ENCODE measurements at regions not wholly inside any gene's neighbourhood (a gene's known extent, or its start where the extent isn't known, plus 50 kb on each side); places are given as distances from the start of the nearest gene placed in this dataset.

- no CpG with 5 or more reads among the region's 5 CpGs for WGBS (ENCODE audit: insufficient coverage, insufficient read length)
- no peaks in the 10 kb centered on the region for H3K9me3 ChIP-seq (ENCODE audit: control insufficient read depth, insufficient read depth, low read length)
- H3K27ac ChIP-seq (ENCODE audit: low read length): no peak overlapping the region
- H3K4me3 ChIP-seq (ENCODE audit: low read length): no peak overlapping the region
- DNase-seq (ENCODE audit: low read depth, low spot score): no peak
- H3K27me3 ChIP-seq (ENCODE audit: control insufficient read depth, insufficient read depth, low read length): no peaks in the 10 kb centered on the region
- no peaks in the 10 kb centered on the region for H3K36me3 ChIP-seq (ENCODE audit: control insufficient read depth, insufficient read depth, low read length)
- no peaks in the 10 kb centered on the region for H3K4me1 ChIP-seq (ENCODE audit: control insufficient read depth, insufficient read depth, low read length)
These were observed 688.9 kb upstream of the ID2 start for GRCh38 chr2:7992612-7993602.

GRCh38 chr2:7994397-7994951, 687.4 kb upstream of the ID2 start:
- Histone ChIP-seq H3K4me3 (ENCODE audit: low read length) (no peak overlapping the region), H3K4me1 (ENCODE audit: control insufficient read depth, insufficient read depth, low read length) (no peaks in the 10 kb centered on the region), H3K9me3 (ENCODE audit: control insufficient read depth, insufficient read depth, low read length) (no peaks in the 10 kb centered on the region), H3K27ac (ENCODE audit: low read length) (no peak overlapping the region), H3K36me3 (ENCODE audit: control insufficient read depth, insufficient read depth, low read length) (no peaks in the 10 kb centered on the region), H3K27me3 (ENCODE audit: control insufficient read depth, insufficient read depth, low read length) (no peaks in the 10 kb centered on the region)
- no peak for DNase-seq (ENCODE audit: low read depth, low spot score)
- no CpG with 5 or more reads among the region's 6 CpGs for WGBS (ENCODE audit: insufficient coverage, insufficient read length)

- H3K4me3 ChIP-seq (ENCODE audit: low read length): no peak overlapping the region
- H3K27me3 ChIP-seq (ENCODE audit: control insufficient read depth, insufficient read depth, low read length): no peaks in the 10 kb centered on the region
- H3K36me3 ChIP-seq (ENCODE audit: control insufficient read depth, insufficient read depth, low read length): no peaks in the 10 kb centered on the region
- no peak for DNase-seq (ENCODE audit: low read depth, low spot score)
- no peak overlapping the region for H3K27ac ChIP-seq (ENCODE audit: low read length)
- no peaks in the 10 kb centered on the region for H3K4me1 ChIP-seq (ENCODE audit: control insufficient read depth, insufficient read depth, low read length)
- H3K9me3 ChIP-seq (ENCODE audit: control insufficient read depth, insufficient read depth, low read length): no peaks in the 10 kb centered on the region
- WGBS (ENCODE audit: insufficient coverage, insufficient read length): no CpG with 5 or more reads among the region's 2 CpGs
These were observed 684.6 kb upstream of the ID2 start for GRCh38 chr2:7997279-7997678.

- no peaks in the 10 kb centered on the region for H3K4me1 ChIP-seq (ENCODE audit: control insufficient read depth, insufficient read depth, low read length)
- H3K27ac ChIP-seq (ENCODE audit: low read length): no peak overlapping the region
- H3K36me3 ChIP-seq (ENCODE audit: control insufficient read depth, insufficient read depth, low read length): no peaks in the 10 kb centered on the region
- H3K27me3 ChIP-seq (ENCODE audit: control insufficient read depth, insufficient read depth, low read length): no peaks in the 10 kb centered on the region
- no peaks in the 10 kb centered on the region for H3K9me3 ChIP-seq (ENCODE audit: control insufficient read depth, insufficient read depth, low read length)
- H3K4me3 ChIP-seq (ENCODE audit: low read length): no peak overlapping the region
- DNase-seq (ENCODE audit: low read depth, low spot score): no peak
- WGBS (ENCODE audit: insufficient coverage, insufficient read length): no CpG with 5 or more reads among the region's 11 CpGs
These were observed 682.0 kb upstream of the ID2 start for GRCh38 chr2:7999683-8000476.

GRCh38 chr2:8000870-8001269, 681.0 kb upstream of the ID2 start:
- H3K27ac ChIP-seq (ENCODE audit: low read length): no peak overlapping the region
- H3K4me3 ChIP-seq (ENCODE audit: low read length): no peak overlapping the region
- no peaks in the 10 kb centered on the region for H3K9me3 ChIP-seq (ENCODE audit: control insufficient read depth, insufficient read depth, low read length)
- no CpG with 5 or more reads among the region's 1 CpG for WGBS (ENCODE audit: insufficient coverage, insufficient read length)
- no peaks in the 10 kb centered on the region for H3K27me3 ChIP-seq (ENCODE audit: control insufficient read depth, insufficient read depth, low read length)
- no peaks in the 10 kb centered on the region for H3K36me3 ChIP-seq (ENCODE audit: control insufficient read depth, insufficient read depth, low read length)
- no peak for DNase-seq (ENCODE audit: low read depth, low spot score)
- no peaks in the 10 kb centered on the region for H3K4me1 ChIP-seq (ENCODE audit: control insufficient read depth, insufficient read depth, low read length)

GRCh38 chr2:8002765-8003393, 679.0 kb upstream of the ID2 start:
- no peak for DNase-seq (ENCODE audit: low read depth, low spot score)
- Histone ChIP-seq H3K27ac (ENCODE audit: low read length) (no peak overlapping the region), H3K9me3 (ENCODE audit: control insufficient read depth, insufficient read depth, low read length) (no peaks in the 10 kb centered on the region), H3K4me3 (ENCODE audit: low read length) (no peak overlapping the region), H3K27me3 (ENCODE audit: control insufficient read depth, insufficient read depth, low read length) (no peaks in the 10 kb centered on the region), H3K36me3 (ENCODE audit: control insufficient read depth, insufficient read depth, low read length) (no peaks in the 10 kb centered on the region), H3K4me1 (ENCODE audit: control insufficient read depth, insufficient read depth, low read length) (no peaks in the 10 kb centered on the region)
- no CpG with 5 or more reads among the region's 8 CpGs for WGBS (ENCODE audit: insufficient coverage, insufficient read length)

- no CpG with 5 or more reads among the region's 13 CpGs for WGBS (ENCODE audit: insufficient coverage, insufficient read length)
- no peak overlapping the region for H3K27ac ChIP-seq (ENCODE audit: low read length)
- H3K4me1 ChIP-seq (ENCODE audit: control insufficient read depth, insufficient read depth, low read length): no peaks in the 10 kb centered on the region
- DNase-seq (ENCODE audit: low read depth, low spot score): no peak
- H3K27me3 ChIP-seq (ENCODE audit: control insufficient read depth, insufficient read depth, low read length): no peaks in the 10 kb centered on the region
- no peaks in the 10 kb centered on the region for H3K9me3 ChIP-seq (ENCODE audit: control insufficient read depth, insufficient read depth, low read length)
- H3K4me3 ChIP-seq (ENCODE audit: low read length): no peak overlapping the region
- no peaks in the 10 kb centered on the region for H3K36me3 ChIP-seq (ENCODE audit: control insufficient read depth, insufficient read depth, low read length)
These were observed 678.3 kb upstream of the ID2 start for GRCh38 chr2:8003462-8004075.

GRCh38 chr2:8004250-8004681, 677.6 kb upstream of the ID2 start:
- H3K27me3 ChIP-seq (ENCODE audit: control insufficient read depth, insufficient read depth, low read length): no peaks in the 10 kb centered on the region
- no peak overlapping the region for H3K27ac ChIP-seq (ENCODE audit: low read length)
- no peaks in the 10 kb centered on the region for H3K4me1 ChIP-seq (ENCODE audit: control insufficient read depth, insufficient read depth, low read length)
- no peaks in the 10 kb centered on the region for H3K9me3 ChIP-seq (ENCODE audit: control insufficient read depth, insufficient read depth, low read length)
- no CpG with 5 or more reads among the region's 4 CpGs for WGBS (ENCODE audit: insufficient coverage, insufficient read length)
- no peak for DNase-seq (ENCODE audit: low read depth, low spot score)
- no peaks in the 10 kb centered on the region for H3K36me3 ChIP-seq (ENCODE audit: control insufficient read depth, insufficient read depth, low read length)
- no peak overlapping the region for H3K4me3 ChIP-seq (ENCODE audit: low read length)

GRCh38 chr2:8006181-8006580, 675.7 kb upstream of the ID2 start:
- no peak overlapping the region for H3K27ac ChIP-seq (ENCODE audit: low read length)
- H3K36me3 ChIP-seq (ENCODE audit: control insufficient read depth, insufficient read depth, low read length): no peaks in the 10 kb centered on the region
- no peaks in the 10 kb centered on the region for H3K27me3 ChIP-seq (ENCODE audit: control insufficient read depth, insufficient read depth, low read length)
- H3K4me3 ChIP-seq (ENCODE audit: low read length): no peak overlapping the region
- H3K4me1 ChIP-seq (ENCODE audit: control insufficient read depth, insufficient read depth, low read length): no peaks in the 10 kb centered on the region
- DNase-seq (ENCODE audit: low read depth, low spot score): no peak
- H3K9me3 ChIP-seq (ENCODE audit: control insufficient read depth, insufficient read depth, low read length): no peaks in the 10 kb centered on the region

- WGBS (ENCODE audit: insufficient coverage, insufficient read length): no CpG with 5 or more reads among the region's 3 CpGs
- no peak for DNase-seq (ENCODE audit: low read depth, low spot score)
These were observed 675.2 kb upstream of the ID2 start for GRCh38 chr2:8006626-8007025.

More at GRCh38 chr2:8006626-8007025, 675.2 kb upstream of the ID2 start:
- H3K36me3 ChIP-seq (ENCODE audit: control insufficient read depth, insufficient read depth, low read length): no peaks in the 10 kb centered on the region
- no peak overlapping the region for H3K4me3 ChIP-seq (ENCODE audit: low read length)
- H3K27me3 ChIP-seq (ENCODE audit: control insufficient read depth, insufficient read depth, low read length): no peaks in the 10 kb centered on the region
- no peak overlapping the region for H3K27ac ChIP-seq (ENCODE audit: low read length)
- H3K9me3 ChIP-seq (ENCODE audit: control insufficient read depth, insufficient read depth, low read length): no peaks in the 10 kb centered on the region
- H3K4me1 ChIP-seq (ENCODE audit: control insufficient read depth, insufficient read depth, low read length): no peaks in the 10 kb centered on the region

Data from iPS DF 6.9 (cell line).